A549 (cell line): ENCODE measurements at regions not wholly inside any gene's neighbourhood (a gene's known extent, or its start where the extent isn't known, plus 50 kb on each side); places are given as distances from the start of the nearest gene placed in this dataset.

Experiments used
- CTCF ChIP-seq: fragments of >200 bp; sonication (Bioruptor Twin); formaldehyde crosslinking; IDR thresholded peaks from 3 replicates; pipeline ENCODE4 v1.5.1; 2016
- FOSL2 ChIP-seq, 2 experiments: fragments of 450-650 bp in 1 of 2; fragments of >200 bp in 1 of 2; sonication (Bioruptor Twin) in 1 of 2; formaldehyde crosslinking; IDR thresholded peaks; 2 replicates each; pipeline versions ENCODE4 v1.5.0 to v1.6.1; 2016 to 2020; ENCODE audit warnings: mild to moderate bottlenecking in 1 of 2, moderate library complexity in 1 of 2
- MAFK ChIP-seq: fragments of 450-650 bp; IDR thresholded peaks from 2 replicates; pipeline ENCODE4 v1.6.1; 2014; ENCODE audit not compliant: partially characterized antibody
- NPAS2 ChIP-seq: fragments of 250-450 bp; sonication (Bioruptor Pico); IDR thresholded peaks from 2 replicates; pipeline ENCODE4 v1.8.0; 2022; ENCODE audit warnings: mild to moderate bottlenecking, moderate library complexity, borderline replicate concordance

DNA sequence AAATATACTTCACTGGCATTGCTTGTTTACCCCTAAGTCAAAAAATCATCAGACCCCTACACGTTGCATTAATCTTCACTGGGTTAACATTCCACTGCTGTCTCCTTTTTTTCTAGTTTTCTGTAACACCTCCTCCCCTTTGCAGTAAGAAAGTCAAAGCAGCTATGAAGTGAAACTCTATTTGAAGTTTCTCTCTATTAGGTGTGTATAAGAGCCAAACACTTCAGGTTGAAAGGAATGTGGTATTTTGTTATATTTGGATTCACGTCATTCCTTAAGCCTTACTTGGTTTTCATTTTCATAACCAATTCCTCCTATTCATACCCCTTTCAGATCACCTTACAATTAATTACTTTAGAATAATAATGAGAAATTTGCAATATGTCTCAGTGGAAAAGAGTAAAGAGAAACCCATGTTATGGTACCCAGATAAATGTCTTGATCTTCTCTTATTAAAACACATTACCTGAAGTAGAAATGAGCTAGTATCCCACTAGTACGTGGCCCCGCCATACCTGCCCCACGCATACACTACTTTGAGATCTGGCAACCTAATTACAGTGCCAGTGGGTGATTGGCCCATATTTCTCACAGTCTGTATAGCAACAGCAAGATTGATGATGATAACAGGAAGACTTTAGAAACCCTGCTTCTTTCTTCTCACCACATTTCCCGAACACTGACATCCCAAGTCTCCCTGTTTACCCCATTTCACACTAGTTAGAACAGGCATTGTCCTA, 236.4 kb upstream of the RGS6 start:
- TF ChIP-seq FOSL2 (IDR thresholded peaks at IDR 0.05) (no peak), FOSL2 (CRISPR knock-in tag; IDR thresholded peaks at IDR 0.05) (no peak), MAFK (no peak), NPAS2 (no peak), CTCF (no peak)
